Endothelial cell of umbilical vein (primary cell): ENCODE measurements at regions not wholly inside any gene's neighbourhood (a gene's known extent, or its start where the extent isn't known, plus 50 kb on each side); places are given as distances from the start of the nearest gene placed in this dataset.

Experiments used
- BruUV-seq: library from RNA; stranded (reverse); fragments of 400-500 nt; replicated peaks from 2 replicates; lab custom pipeline; 2021; lab: Mats Ljungman, UMichigan
- CTCF ChIA-PET: fragments of 300-600, 350-600 bp; sonication (Branson Sonifier 250); formaldehyde crosslinking; loops from one replicate; lab custom pipeline; 2021; ENCODE audit warnings: antibody characterized with exemption, inconsistent platforms; lab: Charles Lee
- POLR2A ChIA-PET: fragments of 300-600, 350-600 bp; sonication (Branson Sonifier 250); formaldehyde crosslinking; loops from one replicate; lab custom pipeline; 2021; ENCODE audit warnings: antibody characterized with exemption, inconsistent platforms; lab: Charles Lee
- DNase-seq: peaks from one replicate; pipeline ENCODE4 v3.0.0-alpha.2; 2011; ENCODE audit warnings: low read depth, low spot score
- FAIRE-seq: peaks from 2 replicates; lab custom pipeline; 2011; peaks lifted over from hg19 to GRCh38; lab: Jason Lieb, UNC
- H2AFZ ChIP-seq: 2 replicates; pipeline ENCODE4 v1.6.0; 2012; ENCODE audit warnings: low read depth, low read length, control low read depth, inconsistent platforms
- H3K27ac ChIP-seq: 2 replicates; pipeline ENCODE4 v1.5.1; 2011; ENCODE audit warnings: low read depth, mild to moderate bottlenecking, control low read depth, low read length, moderate library complexity; ENCODE audit not compliant: insufficient read depth
- H3K27me3 ChIP-seq, 2 experiments: 2 replicates each; pipeline versions ENCODE4 v1.6.0 to v1.6.1; 2011; ENCODE audit warnings: low read length in 2 of 2, mixed read lengths in 1 of 2; ENCODE audit not compliant: control insufficient read depth in 2 of 2, insufficient read depth in 2 of 2
- H3K36me3 ChIP-seq, 2 experiments: 2 replicates in 1 of 2; 3 replicates in 1 of 2; pipeline ENCODE4 v1.5.1; 2011; ENCODE audit warnings: low read length in 2 of 2, mild to moderate bottlenecking in 1 of 2, moderate library complexity in 1 of 2; ENCODE audit not compliant: control insufficient read depth in 2 of 2, insufficient read depth in 2 of 2; ENCODE audit errors: extremely low read depth in 1 of 2
- H3K4me1 ChIP-seq: 3 replicates; pipeline ENCODE4 v1.5.1; 2011; ENCODE audit warnings: mild to moderate bottlenecking, low read length; ENCODE audit not compliant: control insufficient read depth, insufficient read depth; ENCODE audit errors: extremely low read depth
- H3K4me2 ChIP-seq: 2 replicates; pipeline ENCODE4 v1.6.1; 2011; ENCODE audit warnings: low read length, control low read depth, mixed read lengths; ENCODE audit not compliant: insufficient read depth
- H3K4me3 ChIP-seq, 3 experiments: fragments of 200-600 bp in 1 of 3; sonication (generic), shearing (Covaris generic) in 1 of 3; replicated peaks in 1 of 3; 2 replicates each; pipeline ENCODE4 v1.5.1; 2011 to 2016; ENCODE audit warnings: control low read depth in 3 of 3, low read length in 3 of 3, mild to moderate bottlenecking in 2 of 3, inconsistent platforms in 1 of 3, low read depth in 1 of 3, moderate library complexity in 1 of 3; ENCODE audit not compliant: insufficient read depth in 1 of 3
- H3K79me2 ChIP-seq: 2 replicates; pipeline ENCODE4 v1.6.0; 2012; ENCODE audit warnings: low read length, inconsistent platforms; ENCODE audit not compliant: control insufficient read depth, insufficient read depth
- H3K9ac ChIP-seq: replicated peaks from 2 replicates; pipeline ENCODE3; 2011; ENCODE audit warnings: low read length, control low read depth; ENCODE audit not compliant: insufficient read depth; ENCODE audit errors: extremely low read depth
- H3K9me1 ChIP-seq: replicated peaks from 3 replicates; pipeline ENCODE4 v1.6.0; 2011; ENCODE audit warnings: mild to moderate bottlenecking, low read length; ENCODE audit not compliant: control insufficient read depth, insufficient read depth; ENCODE audit errors: extremely low read depth
- H3K9me3 ChIP-seq: replicated peaks from 2 replicates; pipeline ENCODE4 v1.5.1; 2012; ENCODE audit warnings: low read length, inconsistent platforms; ENCODE audit not compliant: control insufficient read depth, insufficient read depth
- H4K20me1 ChIP-seq: replicated peaks from 2 replicates; pipeline ENCODE3; 2011; ENCODE audit warnings: mild to moderate bottlenecking, low read length; ENCODE audit not compliant: control insufficient read depth, insufficient read depth; ENCODE audit errors: extremely low read depth
- EZH2 ChIP-seq: IDR thresholded peaks from 2 replicates; pipeline ENCODE4 v1.6.1; 2012; ENCODE audit warnings: borderline replicate concordance, low read depth, mild to moderate bottlenecking, moderate library complexity, low read length, inconsistent platforms; ENCODE audit not compliant: severe bottlenecking
- FOS ChIP-seq: IDR thresholded peaks from 2 replicates; pipeline ENCODE4 v1.6.1; 2011; ENCODE audit warnings: mild to moderate bottlenecking, low read length, moderate library complexity, borderline replicate concordance; ENCODE audit not compliant: insufficient read depth
- GATA2 ChIP-seq: IDR thresholded peaks from 2 replicates; pipeline ENCODE4 v1.7.0; 2011; ENCODE audit warnings: low read depth, mild to moderate bottlenecking, moderate library complexity, mixed read lengths, low read length; ENCODE audit not compliant: insufficient read length, insufficient read depth
- JUN ChIP-seq: IDR thresholded peaks from 2 replicates; pipeline ENCODE4 v1.6.1; 2011; ENCODE audit warnings: borderline replicate concordance, low read depth; ENCODE audit not compliant: insufficient read length, insufficient read depth
- MAX ChIP-seq: IDR thresholded peaks from 2 replicates; pipeline ENCODE4 v1.6.1; 2011; ENCODE audit not compliant: insufficient read depth, insufficient read length
- MYC ChIP-seq: IDR thresholded peaks from one replicate; pipeline ENCODE4 v1.6.1; 2011; ENCODE audit warnings: mild to moderate bottlenecking, low read depth, low read length
- POLR2A ChIP-seq: IDR thresholded peaks from 2 replicates; pipeline ENCODE4 v1.6.1; 2012; ENCODE audit warnings: low read depth, mild to moderate bottlenecking, control low read depth, low read length
- POLR2AphosphoS5 ChIP-seq: IDR thresholded peaks from 2 replicates; pipeline ENCODE4 v1.6.1; 2012; ENCODE audit warnings: low read depth, mild to moderate bottlenecking, control low read depth, low read length, moderate library complexity; ENCODE audit not compliant: insufficient read depth
- dilution Hi-C: fragments of 300-500 bp; cut with MboI; formaldehyde crosslinking; loops from one replicate; pipeline ENCODE4 v1.15.0; 2019; ENCODE audit warnings: low sequenced_read_pairs; ENCODE audit not compliant: extremely low pct_ligation_motif_present
- intact Hi-C: fragments of 100-400 bp; cut with micrococcal nuclease; formaldehyde crosslinking; loops from one replicate; pipeline ENCODE4 v1.10.0; 2022
- TF ChIP-seq, protein P1 (sequence below), 2 donors: IDR thresholded peaks; 1 replicate in 1 of 2; 2 replicates in 1 of 2; pipeline ENCODE4 v1.5.1; 2011; ENCODE audit warnings: low read length in 2 of 2, mild to moderate bottlenecking in 2 of 2, moderate library complexity in 2 of 2, control low read depth in 1 of 2, inconsistent platforms in 1 of 2, low read depth in 1 of 2; ENCODE audit not compliant: insufficient read depth in 1 of 2; ENCODE audit errors: extremely low read depth in 1 of 2

DNA sequence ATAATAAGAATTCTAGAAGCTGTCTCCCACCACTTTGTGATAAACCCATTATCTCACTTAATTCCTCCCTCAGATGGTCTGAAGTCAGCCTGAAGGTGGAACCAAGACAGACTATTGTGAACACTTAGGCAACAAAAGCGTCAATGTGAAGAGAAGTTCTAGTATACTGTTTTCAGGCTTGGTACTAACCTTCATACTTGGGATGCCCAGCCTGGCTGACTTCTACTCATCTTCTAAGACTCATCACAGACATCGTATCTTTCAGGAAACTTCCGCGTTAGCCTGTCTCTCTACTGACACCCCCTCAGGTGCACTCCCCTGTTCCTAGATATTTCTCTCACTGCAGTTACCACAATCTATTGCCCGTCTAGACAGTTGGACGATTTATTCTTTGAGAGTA lies 201.2 kb downstream of the SATB1 start:
- H2AFZ ChIP-seq = no peak overlapping the region
- FAIRE-seq (no peak), DNase-seq (no peak)
- no peak overlapping the region for H3K4me3 ChIP-seq
- intact Hi-C loops (no loop called here), dilution Hi-C loops (no loop called here)
- no peaks in the 10 kb centered on the region for H3K9me1 ChIP-seq
- H3K9me3 ChIP-seq = no peaks in the 10 kb centered on the region
- H3K27me3 ChIP-seq = no peaks in the 10 kb centered on the region
- H4K20me1 ChIP-seq = no peaks in the 10 kb centered on the region
- no peaks in the 10 kb centered on the region for H3K4me1 ChIP-seq
- BruUV-seq = no TSS peak
- no peak overlapping the region for H3K4me2 ChIP-seq
- H3K36me3 ChIP-seq = no peaks in the 10 kb centered on the region
- POLR2A ChIA-PET = no interaction called here
- H3K9ac ChIP-seq = no peak overlapping the region
- CTCF ChIA-PET = no interaction called here
- H3K27ac ChIP-seq = no peak overlapping the region
- H3K79me2 ChIP-seq = no peaks in the 10 kb centered on the region
- TF ChIP-seq, protein P1, sequence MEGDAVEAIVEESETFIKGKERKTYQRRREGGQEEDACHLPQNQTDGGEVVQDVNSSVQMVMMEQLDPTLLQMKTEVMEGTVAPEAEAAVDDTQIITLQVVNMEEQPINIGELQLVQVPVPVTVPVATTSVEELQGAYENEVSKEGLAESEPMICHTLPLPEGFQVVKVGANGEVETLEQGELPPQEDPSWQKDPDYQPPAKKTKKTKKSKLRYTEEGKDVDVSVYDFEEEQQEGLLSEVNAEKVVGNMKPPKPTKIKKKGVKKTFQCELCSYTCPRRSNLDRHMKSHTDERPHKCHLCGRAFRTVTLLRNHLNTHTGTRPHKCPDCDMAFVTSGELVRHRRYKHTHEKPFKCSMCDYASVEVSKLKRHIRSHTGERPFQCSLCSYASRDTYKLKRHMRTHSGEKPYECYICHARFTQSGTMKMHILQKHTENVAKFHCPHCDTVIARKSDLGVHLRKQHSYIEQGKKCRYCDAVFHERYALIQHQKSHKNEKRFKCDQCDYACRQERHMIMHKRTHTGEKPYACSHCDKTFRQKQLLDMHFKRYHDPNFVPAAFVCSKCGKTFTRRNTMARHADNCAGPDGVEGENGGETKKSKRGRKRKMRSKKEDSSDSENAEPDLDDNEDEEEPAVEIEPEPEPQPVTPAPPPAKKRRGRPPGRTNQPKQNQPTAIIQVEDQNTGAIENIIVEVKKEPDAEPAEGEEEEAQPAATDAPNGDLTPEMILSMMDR (IDR thresholded peaks at IDR 0.05; ENCODE audit: extremely low read depth in 1 of 2, insufficient read depth in 1 of 2, low read depth in 1 of 2, low read length in 2 of 2) = no peak

- Histone ChIP-seq H3K9me1 (no peaks in the 10 kb centered on the region), H3K79me2 (no peaks in the 10 kb centered on the region), H3K27ac (no peak overlapping the region), H2AFZ (no peak overlapping the region), H3K9me3 (no peaks in the 10 kb centered on the region), H3K9ac (no peak overlapping the region), H4K20me1 (no peaks in the 10 kb centered on the region), H3K27me3 (no peaks in the 10 kb centered on the region), H3K4me1 (no peaks in the 10 kb centered on the region), H3K4me3 (no peak overlapping the region), H3K4me2 (no peak overlapping the region), H3K36me3 (no peaks in the 10 kb centered on the region)
- TF ChIP-seq, protein P1 (IDR thresholded peaks at IDR 0.05; ENCODE audit: extremely low read depth in 1 of 2, insufficient read depth in 1 of 2, low read depth in 1 of 2, low read length in 2 of 2) = no peak
- TF ChIP-seq MYC (no peak), FOS (no peak), POLR2AphosphoS5 (no peak), MAX (no peak), POLR2A (no peak), GATA2 (no peak), JUN (no peak), EZH2 (no peak)
- DNase-seq (no peak), FAIRE-seq (no peak)
- ChIA-PET POLR2A (no interaction called here), CTCF (no interaction called here)
- intact Hi-C loops = no loop called here
- dilution Hi-C loops = no loop called here
- no TSS peak for BruUV-seq
Observed at GRCh38 chr3:18223571-18223970, 201.6 kb downstream of the SATB1 start.
